Medulla oblongata (tissue), 1 donor: ENCODE measurements at regions not wholly inside any gene's neighbourhood (a gene's known extent, or its start where the extent isn't known, plus 50 kb on each side); places are given as distances from the start of the nearest gene placed in this dataset.
A peak's percentile ranks its signal among the peaks of the same experiment; 100 is the strongest.

Source experiments
- DNase-seq: peaks from one replicate; pipeline ENCODE4 v3.0.0-alpha.2; 2015; ENCODE audit errors: extremely low spot score

GRCh38 chr4:20352163-20352431 lies 100.4 kb downstream of the SLIT2 start:
- no peak for DNase-seq

- DNase-seq: no peak
Measured at GRCh38 chr4:20353646-20354045, 101.9 kb downstream of the SLIT2 start.

- no peak for DNase-seq
Measured at GRCh38 chr4:20354120-20354519, 102.4 kb downstream of the SLIT2 start.

- DNase-seq: peak; percentile 81
Measured at GRCh38 chr4:20356565-20356964, 104.9 kb downstream of the SLIT2 start.

- no peak for DNase-seq
Measured at GRCh38 chr4:20358110-20358509, 106.4 kb downstream of the SLIT2 start.

GRCh38 chr4:20359692-20360091 lies 108.0 kb downstream of the SLIT2 start:
- no peak for DNase-seq

- no peak for DNase-seq
Measured at GRCh38 chr4:20362148-20362547, 110.4 kb downstream of the SLIT2 start.

- DNase-seq: no peak
Measured at GRCh38 chr4:20364969-20365368, 113.3 kb downstream of the SLIT2 start.

- no peak for DNase-seq
Measured at GRCh38 chr4:20367446-20367845, 115.7 kb downstream of the SLIT2 start.

GRCh38 chr4:20368926-20369325 lies 117.2 kb downstream of the SLIT2 start:
- no peak for DNase-seq

GRCh38 chr4:20370274-20370673 lies 118.6 kb downstream of the SLIT2 start:
- no peak for DNase-seq

- DNase-seq: no peak
Measured at GRCh38 chr4:20376070-20376469, 124.4 kb downstream of the SLIT2 start.

GRCh38 chr4:20378181-20378580 lies 126.5 kb downstream of the SLIT2 start:
- no peak for DNase-seq

- DNase-seq: no peak
Measured at GRCh38 chr4:20381005-20381404, 129.3 kb downstream of the SLIT2 start.

GRCh38 chr4:20383283-20383682 lies 131.6 kb downstream of the SLIT2 start:
- no peak for DNase-seq

- no peak for DNase-seq
Measured at GRCh38 chr4:20383969-20384368, 132.3 kb downstream of the SLIT2 start.

GRCh38 chr4:20384456-20384855 lies 132.8 kb downstream of the SLIT2 start:
- no peak for DNase-seq

GRCh38 chr4:20386001-20386740 lies 134.5 kb downstream of the SLIT2 start:
- DNase-seq: no peak

GRCh38 chr4:20386906-20387305 lies 135.2 kb downstream of the SLIT2 start:
- DNase-seq: no peak

- DNase-seq: no peak
Measured at GRCh38 chr4:20391198-20391597, 139.5 kb downstream of the SLIT2 start.

GRCh38 chr4:20391912-20392311 lies 140.2 kb downstream of the SLIT2 start:
- DNase-seq: no peak

- peak; percentile 14 for DNase-seq
Measured at GRCh38 chr4:20393486-20394100, 141.9 kb downstream of the SLIT2 start.

GRCh38 chr4:20394512-20394911 lies 142.8 kb downstream of the SLIT2 start:
- DNase-seq: peak; percentile 23
